ENCODE measurements at regions not wholly inside any gene's neighbourhood (a gene's known extent, or its start where the extent isn't known, plus 50 kb on each side); places are given as distances from the start of the nearest gene placed in this dataset.

- DNase-seq: peak; percentile 30 to 38
Measured at GRCh38 chr18:47528343-47528742, 276.9 kb upstream of the SKOR2 start.

GRCh38 chr18:47526147-47526546 lies 274.7 kb upstream of the SKOR2 start:
- DNase-seq: no peak

GRCh38 chr18:47522359-47522758 lies 270.9 kb upstream of the SKOR2 start:
- no peak for DNase-seq

DNA sequence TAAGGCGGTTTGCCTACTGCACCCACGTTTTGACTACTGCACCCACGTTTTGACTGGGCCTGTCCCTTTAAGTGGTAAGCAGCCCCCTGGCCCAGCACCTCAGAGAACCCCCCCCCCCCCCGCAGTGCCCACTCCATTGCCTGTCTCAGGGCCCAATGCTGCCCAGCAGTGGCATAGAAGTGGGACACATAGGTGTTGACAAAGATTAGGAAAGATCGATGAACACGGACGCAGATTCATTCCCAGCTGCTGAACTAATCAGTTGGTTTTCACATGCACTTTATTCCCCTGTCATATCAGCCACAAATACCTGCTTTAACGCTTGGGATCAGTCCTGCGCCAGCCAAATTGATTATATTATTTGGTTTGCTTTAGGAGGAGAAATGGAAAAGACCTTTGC lies 268.8 kb upstream of the SKOR2 start:
- DNase-seq: no peak

DNA sequence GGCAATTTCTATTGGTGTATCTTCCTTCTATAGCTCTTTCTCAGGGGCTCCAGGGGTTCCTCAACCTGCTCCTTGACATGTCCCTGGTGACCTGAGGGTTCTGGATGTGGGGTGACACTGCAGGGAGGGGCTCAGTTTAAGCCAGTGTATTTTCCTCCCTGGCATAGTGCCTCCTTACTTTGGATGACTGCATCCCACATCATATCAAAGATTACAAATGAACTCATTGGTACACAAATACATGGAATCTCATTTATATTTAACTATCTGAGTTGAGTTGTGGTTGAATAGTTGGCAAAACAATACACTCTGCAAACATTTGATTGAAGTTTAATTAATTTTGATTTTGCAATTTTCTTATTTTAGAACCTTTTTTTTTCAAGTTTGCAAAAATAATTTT lies 268.2 kb upstream of the SKOR2 start:
- DNase-seq: no peak

DNA sequence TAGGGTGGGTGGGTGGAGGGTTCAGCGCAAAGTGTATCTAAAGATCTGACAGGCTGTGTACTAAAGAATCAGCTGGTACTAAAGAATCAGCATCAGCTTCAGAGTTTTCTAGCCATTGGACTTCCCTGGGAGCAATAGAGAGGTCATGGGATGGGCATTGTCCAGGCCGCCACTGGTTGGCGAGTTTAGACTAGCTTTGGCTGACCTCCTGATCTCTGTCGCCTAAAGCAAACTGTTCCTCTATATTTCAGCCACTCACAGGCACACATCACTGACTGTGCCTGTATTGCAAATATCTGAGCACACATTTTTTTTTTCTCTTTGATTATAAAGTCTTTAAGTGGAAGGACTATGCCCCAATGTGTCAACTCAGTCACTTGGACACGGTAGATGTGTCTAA lies 267.8 kb upstream of the SKOR2 start:
- no peak for DNase-seq

DNA sequence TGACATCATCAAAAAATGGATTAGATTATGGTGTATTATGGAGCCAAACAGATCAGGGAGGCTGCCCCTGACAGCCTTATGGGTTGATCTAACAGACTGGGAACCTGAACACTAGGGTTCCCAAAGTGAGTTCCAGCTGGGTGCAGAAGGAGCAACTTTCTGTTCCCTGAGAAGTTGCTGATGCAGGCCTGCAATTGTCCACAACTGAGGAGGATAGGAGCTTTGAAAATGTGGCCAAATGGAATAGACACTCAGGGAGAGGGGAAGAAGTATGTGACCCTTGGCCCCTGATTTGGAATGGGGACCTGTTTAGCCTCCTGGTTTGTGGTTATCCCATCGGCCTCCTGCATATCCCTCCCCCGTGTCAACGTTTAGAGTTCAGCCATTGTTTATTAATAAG lies 262.2 kb upstream of the SKOR2 start:
- no peak for DNase-seq

- DNase-seq: no peak
Measured at GRCh38 chr18:47512726-47513435, 261.4 kb upstream of the SKOR2 start.

GRCh38 chr18:47512056-47512455 lies 260.6 kb upstream of the SKOR2 start:
- no peak for DNase-seq

DNA sequence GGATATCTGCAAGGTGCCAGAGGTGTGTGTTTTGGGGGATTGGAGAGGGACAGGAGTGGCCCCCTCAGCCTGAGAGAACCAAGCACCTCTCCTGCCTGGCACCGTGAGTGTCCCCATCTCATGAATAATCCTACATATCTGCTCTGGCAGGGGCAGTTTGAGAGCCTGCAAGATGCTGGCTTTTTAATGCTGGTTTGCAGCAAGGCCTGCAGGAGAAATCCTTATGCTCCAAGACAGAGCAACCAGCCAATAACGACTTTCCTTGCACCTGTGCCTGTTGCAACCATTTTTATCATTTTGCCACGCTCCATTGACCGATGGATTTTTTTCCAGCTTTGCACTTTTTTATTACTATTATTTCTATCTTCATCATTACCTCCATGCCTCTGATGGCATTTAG lies 259.4 kb upstream of the SKOR2 start:
- DNase-seq: no peak

GRCh38 chr18:47507651-47508050 lies 256.2 kb upstream of the SKOR2 start:
- DNase-seq: no peak

DNA sequence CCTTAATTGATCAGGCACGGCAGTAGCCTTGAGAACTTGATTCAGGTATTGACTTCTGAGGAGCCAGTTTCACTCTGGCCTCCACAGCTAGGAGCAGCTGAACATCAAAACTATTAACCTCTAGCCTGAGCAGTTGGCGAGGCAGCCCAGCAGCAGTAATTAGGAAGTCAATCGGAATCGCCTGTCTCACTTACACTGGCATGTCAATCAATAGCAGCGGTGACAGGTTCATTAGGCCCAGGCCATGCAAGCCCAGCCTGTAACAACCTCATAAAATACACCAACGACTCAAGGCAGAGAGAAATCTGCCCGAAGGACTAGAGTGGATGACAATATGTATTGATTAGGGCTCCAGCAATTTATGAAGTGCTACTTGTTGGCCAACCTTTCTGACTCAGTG lies 255.4 kb upstream of the SKOR2 start:
- DNase-seq: no peak

DNA sequence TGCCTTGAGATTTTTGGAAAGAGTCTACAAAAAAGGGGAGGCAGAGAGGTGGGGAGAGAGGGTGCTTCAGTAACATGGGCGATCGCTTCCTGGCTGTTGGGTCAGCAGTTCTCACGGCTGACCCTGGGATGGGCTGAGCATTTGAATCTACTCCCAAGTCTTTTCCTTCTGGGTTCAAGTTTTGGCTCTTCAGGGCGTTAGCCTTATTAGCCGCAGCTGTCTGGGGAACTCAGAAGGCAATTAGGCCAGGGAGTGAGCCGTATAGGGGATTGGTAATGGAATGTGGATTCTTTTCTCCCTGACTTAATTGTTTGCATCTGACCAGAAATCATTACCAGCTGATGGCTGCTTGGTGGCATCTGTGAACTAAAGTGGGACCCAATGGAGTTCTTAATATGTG lies 250.5 kb upstream of the SKOR2 start:
- DNase-seq: no peak

GRCh38 chr18:47500930-47501329 lies 249.5 kb upstream of the SKOR2 start:
- DNase-seq: no peak

DNA sequence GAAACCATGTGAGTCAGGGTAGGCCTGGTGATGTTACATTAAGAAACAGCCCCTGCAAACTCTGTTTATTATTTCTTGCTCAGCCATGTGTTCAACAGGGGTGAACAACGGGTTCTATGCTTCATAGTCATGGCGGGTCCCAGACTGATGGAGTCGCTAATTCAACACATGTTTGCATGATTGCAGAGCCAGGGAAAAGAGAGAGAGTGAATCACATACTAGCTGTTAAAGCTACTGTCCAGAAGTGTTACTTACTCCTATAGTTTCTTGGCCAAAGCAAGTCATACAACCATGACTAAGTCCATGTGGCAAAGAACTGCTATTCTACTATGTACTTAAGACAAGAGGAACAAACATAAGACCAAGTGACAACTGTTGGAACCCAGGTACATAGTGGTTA lies 241.2 kb upstream of the SKOR2 start:
- no peak for DNase-seq

- DNase-seq: no peak
Measured at GRCh38 chr18:47490882-47491281, 239.4 kb upstream of the SKOR2 start.

DNA sequence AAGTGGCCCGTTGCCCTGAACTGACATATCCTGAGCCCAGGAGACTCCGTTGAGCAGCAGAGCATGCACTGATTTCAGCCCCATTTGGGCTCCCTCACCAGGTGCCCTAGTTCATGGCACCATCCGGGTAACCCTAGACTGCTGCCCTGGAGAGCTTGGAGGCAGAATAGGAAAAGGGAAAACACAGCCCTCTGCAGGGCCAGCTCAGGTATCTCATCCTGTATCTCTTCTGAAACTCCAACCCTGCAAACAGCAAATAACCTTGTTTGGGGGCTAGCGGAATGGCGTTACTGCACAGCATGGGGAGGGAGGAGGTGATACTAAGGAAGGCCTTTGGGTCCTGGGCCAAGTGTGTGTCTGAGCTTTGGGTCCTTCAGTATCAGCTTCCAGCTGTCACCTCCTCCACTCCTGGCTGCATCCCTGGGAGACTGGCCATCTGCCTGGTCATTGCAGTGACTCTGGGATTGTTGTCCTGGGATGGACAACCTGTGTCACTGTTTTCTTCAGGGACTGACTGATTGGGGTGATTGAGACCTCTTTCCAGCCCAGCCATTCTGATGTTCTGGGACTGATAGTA lies 233.8 kb upstream of the SKOR2 start:
- DNase-seq: no peak

DNA sequence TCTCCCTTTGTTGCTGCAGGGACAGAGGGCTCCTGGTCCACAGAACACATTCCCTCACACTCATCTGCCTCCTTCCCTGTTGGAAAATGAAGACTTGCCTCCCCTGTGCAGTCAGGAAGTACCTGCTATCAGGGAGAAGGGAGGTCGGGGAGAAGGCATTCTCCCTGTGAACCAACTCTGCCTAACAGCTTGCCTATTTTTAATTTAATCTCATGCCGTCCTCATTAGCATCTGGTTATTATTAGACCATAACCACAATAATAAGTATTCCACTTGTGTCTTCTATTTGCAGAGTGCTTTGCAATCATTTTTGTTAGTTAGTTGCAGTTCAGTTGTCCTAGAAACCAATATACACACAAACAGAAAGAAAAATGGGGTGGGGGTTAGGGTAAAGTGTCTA lies 232.6 kb upstream of the SKOR2 start:
- no peak for DNase-seq

DNA sequence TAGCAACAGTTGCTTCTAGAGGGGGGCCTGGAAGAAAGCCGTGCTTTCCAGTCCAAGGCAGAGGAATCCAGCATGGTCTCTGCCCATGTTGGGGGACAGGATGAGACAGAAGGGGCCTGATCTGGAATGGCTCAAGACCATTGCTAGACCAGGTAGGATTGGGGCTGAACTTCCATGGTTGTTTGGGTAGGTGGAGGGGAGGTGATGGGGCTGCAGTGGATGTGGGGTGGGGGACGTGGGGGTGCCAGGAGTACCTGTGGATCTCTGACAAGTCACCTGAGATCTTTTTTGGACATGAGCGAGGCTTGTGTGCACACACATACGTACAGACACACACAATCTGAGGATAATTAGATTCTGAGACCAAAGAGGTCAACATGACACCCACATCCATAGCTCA lies 228.7 kb upstream of the SKOR2 start:
- no peak for DNase-seq

- DNase-seq: no peak
Measured at GRCh38 chr18:47471784-47472183, 220.3 kb upstream of the SKOR2 start.

GRCh38 chr18:47470941-47471340 lies 219.5 kb upstream of the SKOR2 start:
- DNase-seq: no peak

DNA sequence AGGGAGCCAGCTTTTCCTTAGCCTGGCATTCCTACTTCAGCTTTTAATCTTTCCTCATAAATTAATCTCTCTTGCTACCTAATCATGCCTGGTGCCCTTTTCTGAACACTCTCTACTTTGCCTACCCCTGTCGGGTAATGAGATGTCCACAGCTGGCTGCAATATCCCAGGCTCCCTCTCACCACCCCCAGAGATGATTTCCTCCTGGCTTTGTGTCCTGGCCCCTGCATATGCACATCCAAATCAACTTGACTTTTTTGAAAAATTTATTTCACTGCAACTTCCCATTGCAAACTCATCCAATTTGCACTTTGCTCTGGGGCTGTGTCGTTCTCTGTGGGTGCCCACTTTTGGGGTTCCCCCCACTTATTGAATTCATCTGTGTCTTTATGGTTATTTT lies 218.1 kb upstream of the SKOR2 start:
- no peak for DNase-seq

GRCh38 chr18:47461977-47462376 lies 210.5 kb upstream of the SKOR2 start:
- no peak for DNase-seq

DNA sequence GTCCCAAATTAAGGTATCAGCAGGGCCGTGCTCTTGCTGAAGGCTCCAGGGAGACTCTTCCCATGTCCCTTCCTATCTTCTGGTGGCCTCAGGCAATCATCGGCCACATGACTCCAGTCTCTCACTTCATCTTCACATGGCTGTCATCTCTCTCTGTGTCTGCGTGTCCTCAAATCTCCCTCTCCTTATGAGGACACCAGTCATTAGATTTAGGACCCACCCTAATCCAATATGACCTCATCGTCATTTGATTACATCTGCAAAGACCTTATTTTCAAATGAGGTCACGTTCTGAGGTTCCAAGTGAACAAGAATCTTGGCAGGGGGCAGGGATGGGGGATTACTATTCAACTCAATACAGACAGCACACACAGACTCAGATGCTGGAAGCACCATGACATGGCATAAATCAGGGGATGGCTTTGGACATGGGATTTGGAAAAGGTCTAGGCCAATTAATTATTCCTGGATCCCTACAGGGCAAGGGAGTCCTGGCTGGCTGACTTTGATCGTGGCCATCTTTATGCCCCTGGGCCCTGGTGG lies 210.0 kb upstream of the SKOR2 start:
- DNase-seq: no peak

- DNase-seq: no peak
Measured at GRCh38 chr18:47458483-47458882, 207.0 kb upstream of the SKOR2 start.
